ENCODE measurements at regions not wholly inside any gene's neighbourhood (a gene's known extent, or its start where the extent isn't known, plus 50 kb on each side); places are given as distances from the start of the nearest gene placed in this dataset.

DNA sequence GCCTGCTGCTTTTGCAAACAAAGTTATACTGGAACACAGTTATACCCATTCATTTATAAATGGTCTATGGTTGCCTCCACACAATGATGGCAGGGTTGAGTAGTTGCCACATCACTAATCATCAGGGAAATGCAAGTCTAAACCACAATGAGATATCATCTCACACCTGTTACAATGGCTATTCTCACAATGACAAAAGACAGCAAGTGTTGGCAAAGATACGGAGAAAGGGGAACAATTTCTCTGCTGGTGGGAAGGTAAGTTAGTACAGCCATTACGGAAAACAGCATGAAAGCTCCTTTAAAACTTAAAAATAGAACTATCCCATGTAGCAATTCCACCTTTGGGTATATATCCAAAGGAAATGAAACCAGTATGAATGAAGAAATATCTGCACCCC is 261.4 kb downstream of the TJP1 start:
- no peak overlapping the region for H3K27ac ChIP-seq (ENCODE audit: low read depth in 2 of 2, low read length in 2 of 2)
- H3K9ac ChIP-seq (ENCODE audit: low read depth in 1 of 2, low read length in 2 of 2): no peak overlapping the region
- H3K27me3 ChIP-seq (ENCODE audit: control insufficient read depth in 2 of 2, insufficient read depth in 2 of 2, low read length in 2 of 2): no peaks in the 10 kb centered on the region
- no peak overlapping the region for H3K4me3 ChIP-seq (ENCODE audit: low read length in 2 of 2)
- no peaks in the 10 kb centered on the region for H3K36me3 ChIP-seq (ENCODE audit: control insufficient read depth in 2 of 2, insufficient read depth in 2 of 2, low read length in 2 of 2)
- H3K4me1 ChIP-seq (ENCODE audit: control insufficient read depth in 2 of 2, insufficient read depth in 2 of 2, low read length in 2 of 2): no peaks in the 10 kb centered on the region
- H3K9me3 ChIP-seq (ENCODE audit: control insufficient read depth in 2 of 2, low read length in 2 of 2): no peaks in the 10 kb centered on the region

- H3K4me3 ChIP-seq (ENCODE audit: low read length in 2 of 2): no peak overlapping the region
- no peak overlapping the region for H3K27ac ChIP-seq (ENCODE audit: low read depth in 2 of 2, low read length in 2 of 2)
- H3K4me1 ChIP-seq (ENCODE audit: control insufficient read depth in 2 of 2, insufficient read depth in 2 of 2, low read length in 2 of 2): no peaks in the 10 kb centered on the region
- no peak overlapping the region for H3K9ac ChIP-seq (ENCODE audit: low read depth in 1 of 2, low read length in 2 of 2)
- no peaks in the 10 kb centered on the region for H3K27me3 ChIP-seq (ENCODE audit: control insufficient read depth in 2 of 2, insufficient read depth in 2 of 2, low read length in 2 of 2)
- H3K9me3 ChIP-seq (ENCODE audit: control insufficient read depth in 2 of 2, low read length in 2 of 2): no peaks in the 10 kb centered on the region
- H3K36me3 ChIP-seq (ENCODE audit: control insufficient read depth in 2 of 2, insufficient read depth in 2 of 2, low read length in 2 of 2): no peaks in the 10 kb centered on the region
Measured at GRCh38 chr15:29558261-29558660, 264.0 kb downstream of the TJP1 start.

DNA sequence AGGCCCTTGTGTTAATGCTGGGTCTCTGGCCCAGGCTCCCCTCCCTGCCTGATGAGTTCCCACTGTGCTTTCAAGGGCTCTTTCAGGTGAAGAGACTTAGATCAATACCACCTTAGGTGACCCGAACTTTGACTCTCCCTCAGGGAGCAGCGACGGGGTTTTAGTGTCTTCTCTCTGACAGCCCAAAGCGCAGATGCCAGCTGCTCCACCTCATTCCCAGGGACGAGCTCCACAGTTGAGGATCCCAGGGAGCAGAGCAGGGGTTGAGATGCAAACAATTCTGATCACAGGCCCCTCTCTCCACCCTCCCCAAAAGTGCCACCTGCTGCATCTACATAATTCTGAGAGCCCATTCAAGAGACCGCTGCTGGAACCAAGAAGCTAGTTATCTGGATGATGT is 265.1 kb downstream of the TJP1 start:
- H3K9me3 ChIP-seq (ENCODE audit: control insufficient read depth in 2 of 2, low read length in 2 of 2): no peaks in the 10 kb centered on the region
- no peak overlapping the region for H3K4me3 ChIP-seq (ENCODE audit: low read length in 2 of 2)
- no peak overlapping the region for H3K9ac ChIP-seq (ENCODE audit: low read depth in 1 of 2, low read length in 2 of 2)
- H3K36me3 ChIP-seq (ENCODE audit: control insufficient read depth in 2 of 2, insufficient read depth in 2 of 2, low read length in 2 of 2): no peaks in the 10 kb centered on the region
- no peak overlapping the region for H3K27ac ChIP-seq (ENCODE audit: low read depth in 2 of 2, low read length in 2 of 2)
- no peaks in the 10 kb centered on the region for H3K4me1 ChIP-seq (ENCODE audit: control insufficient read depth in 2 of 2, insufficient read depth in 2 of 2, low read length in 2 of 2)
- H3K27me3 ChIP-seq (ENCODE audit: control insufficient read depth in 2 of 2, insufficient read depth in 2 of 2, low read length in 2 of 2): no peaks in the 10 kb centered on the region

- no peaks in the 10 kb centered on the region for H3K36me3 ChIP-seq (ENCODE audit: control insufficient read depth in 2 of 2, insufficient read depth in 2 of 2, low read length in 2 of 2)
- H3K4me1 ChIP-seq (ENCODE audit: control insufficient read depth in 2 of 2, insufficient read depth in 2 of 2, low read length in 2 of 2): no peaks in the 10 kb centered on the region
- no peak overlapping the region for H3K4me3 ChIP-seq (ENCODE audit: low read length in 2 of 2)
- H3K9ac ChIP-seq (ENCODE audit: low read depth in 1 of 2, low read length in 2 of 2): no peak overlapping the region
- H3K27me3 ChIP-seq (ENCODE audit: control insufficient read depth in 2 of 2, insufficient read depth in 2 of 2, low read length in 2 of 2): no peaks in the 10 kb centered on the region
- H3K9me3 ChIP-seq (ENCODE audit: control insufficient read depth in 2 of 2, low read length in 2 of 2): no peaks in the 10 kb centered on the region
- H3K27ac ChIP-seq (ENCODE audit: low read depth in 2 of 2, low read length in 2 of 2): no peak overlapping the region
Measured at GRCh38 chr15:29556380-29556779, 265.9 kb downstream of the TJP1 start.

GRCh38 chr15:29554531-29554930 is 267.7 kb downstream of the TJP1 start:
- H3K27ac ChIP-seq (ENCODE audit: low read depth in 2 of 2, low read length in 2 of 2): no peak overlapping the region
- no peaks in the 10 kb centered on the region for H3K4me1 ChIP-seq (ENCODE audit: control insufficient read depth in 2 of 2, insufficient read depth in 2 of 2, low read length in 2 of 2)
- H3K9me3 ChIP-seq (ENCODE audit: control insufficient read depth in 2 of 2, low read length in 2 of 2): no peaks in the 10 kb centered on the region
- H3K27me3 ChIP-seq (ENCODE audit: control insufficient read depth in 2 of 2, insufficient read depth in 2 of 2, low read length in 2 of 2): no peaks in the 10 kb centered on the region
- no peak overlapping the region for H3K9ac ChIP-seq (ENCODE audit: low read depth in 1 of 2, low read length in 2 of 2)
- no peaks in the 10 kb centered on the region for H3K36me3 ChIP-seq (ENCODE audit: control insufficient read depth in 2 of 2, insufficient read depth in 2 of 2, low read length in 2 of 2)
- no peak overlapping the region for H3K4me3 ChIP-seq (ENCODE audit: low read length in 2 of 2)

GRCh38 chr15:29550834-29551465 is 271.3 kb downstream of the TJP1 start:
- Histone ChIP-seq H3K4me1 (ENCODE audit: control insufficient read depth in 2 of 2, insufficient read depth in 2 of 2, low read length in 2 of 2) (no peaks in the 10 kb centered on the region), H3K9me3 (ENCODE audit: control insufficient read depth in 2 of 2, low read length in 2 of 2) (no peaks in the 10 kb centered on the region), H3K36me3 (ENCODE audit: control insufficient read depth in 2 of 2, insufficient read depth in 2 of 2, low read length in 2 of 2) (no peaks in the 10 kb centered on the region), H3K9ac (ENCODE audit: low read depth in 1 of 2, low read length in 2 of 2) (no peak overlapping the region), H3K27ac (ENCODE audit: low read depth in 2 of 2, low read length in 2 of 2) (no peak overlapping the region), H3K27me3 (ENCODE audit: control insufficient read depth in 2 of 2, insufficient read depth in 2 of 2, low read length in 2 of 2) (no peaks in the 10 kb centered on the region), H3K4me3 (ENCODE audit: low read length in 2 of 2) (no peak overlapping the region)

DNA sequence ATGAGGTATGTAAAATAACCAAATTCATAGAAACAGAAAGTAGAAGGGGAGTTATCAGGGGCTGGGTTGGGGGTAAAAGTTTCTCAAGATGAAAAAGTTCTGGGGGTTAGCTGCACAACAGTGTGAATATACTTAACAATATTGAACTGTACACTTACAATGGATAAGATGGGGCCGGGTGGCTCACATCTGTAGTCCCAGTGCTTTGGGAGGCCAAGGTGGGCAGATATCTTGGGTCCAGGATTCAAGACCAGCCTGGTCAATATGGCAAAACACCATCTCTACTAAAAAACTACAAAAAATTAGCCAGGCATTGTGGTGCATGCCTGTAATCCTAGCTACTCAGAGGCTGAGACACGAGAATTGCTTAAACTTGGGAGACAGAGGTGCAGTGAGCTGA is 274.3 kb downstream of the TJP1 start:
- H3K27ac ChIP-seq (ENCODE audit: low read depth in 2 of 2, low read length in 2 of 2): no peak overlapping the region
- H3K9ac ChIP-seq (ENCODE audit: low read depth in 1 of 2, low read length in 2 of 2): no peak overlapping the region
- no peaks in the 10 kb centered on the region for H3K9me3 ChIP-seq (ENCODE audit: control insufficient read depth in 2 of 2, low read length in 2 of 2)
- H3K27me3 ChIP-seq (ENCODE audit: control insufficient read depth in 2 of 2, insufficient read depth in 2 of 2, low read length in 2 of 2): no peaks in the 10 kb centered on the region
- H3K36me3 ChIP-seq (ENCODE audit: control insufficient read depth in 2 of 2, insufficient read depth in 2 of 2, low read length in 2 of 2): no peaks in the 10 kb centered on the region
- H3K4me1 ChIP-seq (ENCODE audit: control insufficient read depth in 2 of 2, insufficient read depth in 2 of 2, low read length in 2 of 2): no peaks in the 10 kb centered on the region
- no peak overlapping the region for H3K4me3 ChIP-seq (ENCODE audit: low read length in 2 of 2)

- Histone ChIP-seq H3K27me3 (ENCODE audit: control insufficient read depth in 2 of 2, insufficient read depth in 2 of 2, low read length in 2 of 2) (no peaks in the 10 kb centered on the region), H3K9ac (ENCODE audit: low read depth in 1 of 2, low read length in 2 of 2) (no peak overlapping the region), H3K4me3 (ENCODE audit: low read length in 2 of 2) (no peak overlapping the region), H3K9me3 (ENCODE audit: control insufficient read depth in 2 of 2, low read length in 2 of 2) (no peaks in the 10 kb centered on the region), H3K4me1 (ENCODE audit: control insufficient read depth in 2 of 2, insufficient read depth in 2 of 2, low read length in 2 of 2) (no peaks in the 10 kb centered on the region), H3K27ac (ENCODE audit: low read depth in 2 of 2, low read length in 2 of 2) (no peak overlapping the region), H3K36me3 (ENCODE audit: control insufficient read depth in 2 of 2, insufficient read depth in 2 of 2, low read length in 2 of 2) (no peaks in the 10 kb centered on the region)
Measured at GRCh38 chr15:29544513-29545128, 275.0 kb upstream of the NSMCE3 start.

DNA sequence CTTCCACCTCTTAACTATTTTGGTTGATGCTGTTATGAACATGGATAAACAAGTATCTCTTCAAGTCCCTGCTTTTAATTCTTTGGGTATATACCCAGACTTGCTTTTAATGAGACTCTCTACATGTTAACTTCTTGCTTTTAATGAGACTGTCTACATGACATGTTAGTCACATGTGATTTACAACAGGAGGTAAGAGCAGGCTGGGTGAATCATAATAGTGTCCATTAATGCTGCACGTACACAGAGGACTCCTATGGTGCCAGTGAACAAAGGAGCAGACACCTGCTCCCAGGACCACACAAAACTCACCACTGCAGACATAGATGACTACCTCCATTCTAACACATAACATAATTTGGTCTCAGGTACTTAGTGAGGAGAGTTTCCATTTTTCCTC is 273.4 kb upstream of the NSMCE3 start:
- no peak overlapping the region for H3K27ac ChIP-seq (ENCODE audit: low read depth in 2 of 2, low read length in 2 of 2)
- H3K36me3 ChIP-seq (ENCODE audit: control insufficient read depth in 2 of 2, insufficient read depth in 2 of 2, low read length in 2 of 2): no peaks in the 10 kb centered on the region
- no peaks in the 10 kb centered on the region for H3K27me3 ChIP-seq (ENCODE audit: control insufficient read depth in 2 of 2, insufficient read depth in 2 of 2, low read length in 2 of 2)
- no peak overlapping the region for H3K9ac ChIP-seq (ENCODE audit: low read depth in 1 of 2, low read length in 2 of 2)
- H3K9me3 ChIP-seq (ENCODE audit: control insufficient read depth in 2 of 2, low read length in 2 of 2): no peaks in the 10 kb centered on the region
- H3K4me1 ChIP-seq (ENCODE audit: control insufficient read depth in 2 of 2, insufficient read depth in 2 of 2, low read length in 2 of 2): peaks cover 0 to 1% of the 10 kb centered on the region in 2 donors
- H3K4me3 ChIP-seq (ENCODE audit: low read length in 2 of 2): no peak overlapping the region

- H3K36me3 ChIP-seq (ENCODE audit: control insufficient read depth in 2 of 2, insufficient read depth in 2 of 2, low read length in 2 of 2): no peaks in the 10 kb centered on the region
- no peak overlapping the region for H3K9ac ChIP-seq (ENCODE audit: low read depth in 1 of 2, low read length in 2 of 2)
- no peaks in the 10 kb centered on the region for H3K9me3 ChIP-seq (ENCODE audit: control insufficient read depth in 2 of 2, low read length in 2 of 2)
- peaks cover 0 to 3% of the 10 kb centered on the region in 2 donors for H3K4me1 ChIP-seq (ENCODE audit: control insufficient read depth in 2 of 2, insufficient read depth in 2 of 2, low read length in 2 of 2)
- no peak overlapping the region for H3K27ac ChIP-seq (ENCODE audit: low read depth in 2 of 2, low read length in 2 of 2)
- no peaks in the 10 kb centered on the region for H3K27me3 ChIP-seq (ENCODE audit: control insufficient read depth in 2 of 2, insufficient read depth in 2 of 2, low read length in 2 of 2)
- H3K4me3 ChIP-seq (ENCODE audit: low read length in 2 of 2): no peak overlapping the region
Measured at GRCh38 chr15:29541309-29541708, 271.7 kb upstream of the NSMCE3 start.

Data from mucosa of rectum (tissue), 2 donors.